HFF-Myc (cell line): ENCODE measurements at regions not wholly inside any gene's neighbourhood (a gene's known extent, or its start where the extent isn't known, plus 50 kb on each side); places are given as distances from the start of the nearest gene placed in this dataset.

Experiments used
- DNase-seq: peaks from one replicate; pipeline ENCODE4 v3.0.0-alpha.2; 2011; ENCODE audit warnings: low read depth; ENCODE audit errors: extremely low read depth
- H3K4me3 ChIP-seq: replicated peaks from 2 replicates; pipeline ENCODE4 v1.5.1; 2011; ENCODE audit warnings: low read depth, mild to moderate bottlenecking, control low read depth, low read length
- TF ChIP-seq, protein P1 (sequence below): IDR thresholded peaks from 2 replicates; pipeline ENCODE4 v1.5.1; 2012; ENCODE audit warnings: mild to moderate bottlenecking, low read depth, low read length, control low read depth; ENCODE audit errors: missing control alignments

DNA sequence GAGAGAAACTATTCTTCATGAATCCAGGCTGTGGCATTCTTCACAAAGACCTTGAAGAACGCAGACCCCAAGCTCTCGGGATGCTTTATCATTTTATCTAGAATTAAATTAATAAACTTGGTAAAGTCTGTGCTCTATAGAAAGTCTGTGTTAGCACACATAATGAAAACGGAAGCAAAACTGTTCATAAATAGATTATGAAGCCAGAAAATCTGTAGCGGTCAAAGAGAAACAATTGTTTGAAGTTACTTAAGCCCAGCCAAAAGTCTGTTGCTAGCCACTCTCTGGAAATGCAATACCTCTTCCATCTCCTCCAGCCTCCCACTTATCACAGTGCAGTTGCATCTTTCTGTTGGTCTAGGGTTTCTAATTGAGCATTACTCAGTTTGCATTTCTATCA lies 375.9 kb downstream of the KIF4B start:
- no peak overlapping the region for H3K4me3 ChIP-seq
- TF ChIP-seq, protein P1, sequence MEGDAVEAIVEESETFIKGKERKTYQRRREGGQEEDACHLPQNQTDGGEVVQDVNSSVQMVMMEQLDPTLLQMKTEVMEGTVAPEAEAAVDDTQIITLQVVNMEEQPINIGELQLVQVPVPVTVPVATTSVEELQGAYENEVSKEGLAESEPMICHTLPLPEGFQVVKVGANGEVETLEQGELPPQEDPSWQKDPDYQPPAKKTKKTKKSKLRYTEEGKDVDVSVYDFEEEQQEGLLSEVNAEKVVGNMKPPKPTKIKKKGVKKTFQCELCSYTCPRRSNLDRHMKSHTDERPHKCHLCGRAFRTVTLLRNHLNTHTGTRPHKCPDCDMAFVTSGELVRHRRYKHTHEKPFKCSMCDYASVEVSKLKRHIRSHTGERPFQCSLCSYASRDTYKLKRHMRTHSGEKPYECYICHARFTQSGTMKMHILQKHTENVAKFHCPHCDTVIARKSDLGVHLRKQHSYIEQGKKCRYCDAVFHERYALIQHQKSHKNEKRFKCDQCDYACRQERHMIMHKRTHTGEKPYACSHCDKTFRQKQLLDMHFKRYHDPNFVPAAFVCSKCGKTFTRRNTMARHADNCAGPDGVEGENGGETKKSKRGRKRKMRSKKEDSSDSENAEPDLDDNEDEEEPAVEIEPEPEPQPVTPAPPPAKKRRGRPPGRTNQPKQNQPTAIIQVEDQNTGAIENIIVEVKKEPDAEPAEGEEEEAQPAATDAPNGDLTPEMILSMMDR, result no peak
- no peak for DNase-seq

DNA sequence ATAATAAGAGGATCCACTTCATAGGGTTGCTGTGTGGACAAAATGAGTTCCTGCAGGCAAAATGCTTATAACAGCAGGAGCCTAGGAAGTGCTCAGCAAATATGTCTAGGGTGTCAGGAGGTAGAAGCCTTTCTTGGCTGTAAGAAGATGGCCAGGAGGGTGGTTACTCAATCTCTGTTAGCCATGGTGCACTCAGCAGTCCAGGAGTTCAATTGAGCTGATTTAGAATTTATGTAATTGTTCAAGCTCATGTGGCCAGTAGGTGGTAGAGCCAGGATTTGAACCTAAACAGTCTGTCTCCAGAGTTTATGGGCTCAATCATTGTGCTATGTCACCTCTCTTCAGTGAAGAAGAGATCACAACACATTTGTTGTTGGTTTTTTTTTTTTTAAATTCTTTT lies 381.2 kb downstream of the KIF4B start:
- TF ChIP-seq, protein P1, result no peak
- H3K4me3 ChIP-seq, result no peak overlapping the region
- DNase-seq, result no peak

DNA sequence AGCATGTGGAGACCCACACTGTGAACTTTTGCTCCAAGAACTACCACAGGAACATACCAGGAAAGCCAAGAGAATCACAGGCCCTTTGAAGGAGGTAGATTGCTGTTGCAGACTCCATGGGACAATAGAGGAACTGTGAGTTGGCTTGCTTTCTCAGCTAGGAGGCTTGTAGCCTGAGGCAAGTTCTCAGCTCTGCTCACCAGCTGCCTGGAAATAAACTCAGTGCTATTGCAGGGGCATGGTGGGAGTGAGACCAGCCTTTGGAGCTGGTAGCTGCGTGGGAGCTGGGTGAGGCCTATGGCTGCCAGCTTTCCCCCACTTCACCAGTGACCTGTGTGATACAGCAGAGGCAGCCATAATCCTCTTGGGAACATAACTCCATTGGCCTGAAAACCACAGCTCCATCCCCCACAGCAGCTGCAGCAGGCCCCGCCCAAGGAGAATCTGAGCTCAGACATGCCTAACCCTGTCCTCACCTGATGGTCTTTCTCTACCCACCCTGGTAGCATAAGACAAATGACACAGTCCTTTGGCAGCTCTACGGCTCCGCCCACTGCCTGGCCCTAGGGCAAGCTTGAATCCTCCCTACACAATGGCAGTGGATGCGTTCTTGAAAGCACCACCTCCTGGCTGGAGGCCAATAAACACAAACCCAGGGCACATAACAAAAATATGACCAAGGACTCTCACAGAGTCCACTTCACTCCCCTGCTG lies 389.5 kb downstream of the KIF4B start:
- no peak overlapping the region for H3K4me3 ChIP-seq
- TF ChIP-seq, protein P1, result no peak
- DNase-seq, result no peak

DNA sequence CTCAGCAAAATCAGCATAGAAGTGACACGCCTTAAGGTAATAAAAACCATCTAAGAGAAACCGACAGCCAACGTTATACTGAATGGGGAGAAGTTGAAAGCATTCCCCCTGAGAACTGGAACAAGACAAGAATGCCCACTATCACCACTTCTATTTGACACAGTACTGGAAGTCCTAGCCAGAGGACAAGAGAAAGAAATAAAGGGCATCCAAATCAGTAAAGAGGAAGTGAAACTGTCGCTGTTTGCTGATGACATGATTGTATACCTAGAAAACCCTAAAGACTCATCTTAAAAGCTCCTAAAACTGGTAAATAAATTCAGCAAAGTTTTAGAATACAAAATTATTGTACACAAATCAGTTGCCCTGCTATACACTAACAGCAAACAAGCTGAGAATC lies 393.3 kb downstream of the KIF4B start:
- TF ChIP-seq, protein P1, result no peak
- no peak for DNase-seq
- H3K4me3 ChIP-seq, result no peak overlapping the region

DNA sequence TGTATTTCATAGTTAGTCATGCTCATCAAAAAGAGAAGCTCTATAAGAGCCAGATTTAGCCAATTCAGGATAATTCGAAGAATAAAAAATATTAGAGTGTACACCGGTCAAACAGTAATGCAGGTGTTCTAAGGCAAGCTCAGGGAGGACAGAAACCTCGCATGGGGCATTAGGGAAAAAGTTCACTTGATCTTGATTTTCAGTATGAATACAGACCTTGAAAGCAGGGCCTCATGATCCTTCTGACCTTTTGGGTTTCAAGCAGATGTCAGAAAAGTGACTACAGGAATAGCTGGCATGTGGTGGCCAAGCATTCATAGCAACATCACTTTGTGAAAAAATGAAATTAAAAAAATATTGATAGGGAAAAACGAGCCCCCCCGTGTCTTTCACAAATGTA lies 394.9 kb downstream of the KIF4B start:
- DNase-seq, result no peak
- H3K4me3 ChIP-seq, result no peak overlapping the region
- TF ChIP-seq, protein P1, result no peak

DNA sequence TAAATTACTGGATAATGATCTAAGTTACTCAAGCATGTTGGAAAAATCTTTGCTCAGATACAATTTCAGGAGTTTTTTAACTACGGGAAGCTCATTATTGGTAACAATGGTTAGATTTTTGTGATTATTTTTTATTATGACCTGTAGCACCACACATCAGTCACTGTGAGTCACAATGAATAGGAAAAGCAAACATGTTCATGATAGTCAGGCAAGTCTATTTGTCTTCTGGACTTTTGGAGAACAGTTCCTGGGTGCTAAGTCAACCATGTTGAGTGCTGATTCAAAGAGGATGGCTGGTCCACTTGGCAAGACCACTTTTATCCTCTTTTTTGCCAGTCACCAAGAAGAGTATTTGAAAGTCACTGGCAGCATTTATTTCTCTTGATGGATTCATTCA lies 403.2 kb downstream of the KIF4B start:
- no peak overlapping the region for H3K4me3 ChIP-seq
- no peak for DNase-seq
- TF ChIP-seq, protein P1, result no peak
